OCI-LY3 (cell line): ENCODE measurements at regions not wholly inside any gene's neighbourhood (a gene's known extent, or its start where the extent isn't known, plus 50 kb on each side); places are given as distances from the start of the nearest gene placed in this dataset.

Experiments
- CTCF ChIP-seq: fragments of 200-600, 300-600 bp; sonication (generic); IDR thresholded peaks from 2 replicates; pipeline ENCODE4 v1.5.1; 2014; ENCODE audit warnings: antibody characterized with exemption, low read length, low read depth
- EZH2phosphoT487 ChIP-seq: fragments of 200-600 bp; shearing (Covaris generic); IDR thresholded peaks from 2 replicates; pipeline ENCODE4 v1.6.1; 2018; ENCODE audit warnings: antibody characterized with exemption, mixed run types, low read depth

DNA sequence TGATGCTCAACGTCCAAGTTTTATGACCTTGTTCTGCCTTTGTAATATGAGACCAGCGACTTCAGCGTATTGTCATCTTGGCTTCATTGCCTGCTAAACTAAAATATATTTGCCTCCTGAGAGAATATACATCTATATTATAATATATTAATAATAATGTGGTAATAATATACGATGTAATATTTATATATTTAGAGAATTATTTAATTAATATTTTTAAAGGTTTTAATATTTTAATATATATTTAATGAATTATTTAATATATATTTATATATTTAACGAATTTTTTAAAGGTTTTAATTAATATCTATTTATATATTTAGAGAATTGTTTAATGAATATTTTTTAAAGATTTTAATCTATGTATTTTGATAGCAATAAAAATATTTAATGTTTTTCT, 700.7 kb downstream of the TAF11L14 start:
- TF ChIP-seq CTCF = no peak
- TF ChIP-seq EZH2phosphoT487 = no peak
